Adipose tissue (tissue), 3 donors: ENCODE measurements at regions not wholly inside any gene's neighbourhood (a gene's known extent, or its start where the extent isn't known, plus 50 kb on each side); places are given as distances from the start of the nearest gene placed in this dataset.
"Not testable (repeated sequence)": the region's sequence is repeated elsewhere in the genome, so short reads cannot be mapped to it uniquely, and the experiment has no call there.

ENCODE experiments used
- H3K27ac ChIP-seq: one replicate; pipeline ENCODE4 v1.5.1; 2013; ENCODE audit warnings: low read depth, low read length
- WGBS, 3 donors: extraction: QIAGEN DNeasy Blood & Tissue Kit; methylation state at CpG; one replicate each; pipeline ENCODE4 v1.1.7; 2013; 5-methylcytosine and 5-hydroxymethylcytosine counted together
- donor health status: healthy with polysubstance abuse.
- donor health status: Bipolar disorder and iron deficiency.
- donor health status: healthy.

DNA sequence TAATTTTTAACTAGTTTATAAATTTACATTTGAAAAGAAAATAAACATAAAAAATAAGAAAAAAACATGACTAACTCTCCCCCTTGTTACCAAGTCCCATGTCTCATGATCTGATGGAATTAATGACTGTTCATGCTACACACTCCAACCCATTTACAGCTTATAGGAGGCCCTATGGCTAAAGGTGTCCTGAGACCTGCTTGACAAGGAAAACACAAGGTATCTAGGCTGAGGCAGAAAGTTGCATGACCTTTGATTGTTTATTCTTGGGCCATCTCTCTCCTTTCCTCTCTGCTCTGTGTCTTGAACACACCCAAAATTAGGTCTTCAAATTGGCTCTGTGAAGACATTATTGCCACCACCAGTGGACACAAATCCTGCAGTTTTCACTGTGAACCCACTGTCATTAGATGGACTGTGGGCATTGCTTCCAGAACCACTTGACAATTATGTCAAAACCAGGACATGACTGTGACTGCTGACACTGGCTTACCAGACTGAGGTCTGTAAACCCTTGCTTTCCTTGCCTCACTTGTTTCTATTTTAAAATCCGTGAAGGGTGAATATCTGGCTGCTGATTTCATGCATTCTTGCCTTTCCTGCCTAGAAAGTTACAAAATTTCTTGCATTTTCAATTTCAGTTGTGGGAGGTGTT, 386.5 kb upstream of the SPRY2 start:
- H3K27ac ChIP-seq: no peak overlapping the region
- 35 to 53% (median 47%) methylated on average over 1 of the region's 1 CpG for WGBS, 3 donors

DNA sequence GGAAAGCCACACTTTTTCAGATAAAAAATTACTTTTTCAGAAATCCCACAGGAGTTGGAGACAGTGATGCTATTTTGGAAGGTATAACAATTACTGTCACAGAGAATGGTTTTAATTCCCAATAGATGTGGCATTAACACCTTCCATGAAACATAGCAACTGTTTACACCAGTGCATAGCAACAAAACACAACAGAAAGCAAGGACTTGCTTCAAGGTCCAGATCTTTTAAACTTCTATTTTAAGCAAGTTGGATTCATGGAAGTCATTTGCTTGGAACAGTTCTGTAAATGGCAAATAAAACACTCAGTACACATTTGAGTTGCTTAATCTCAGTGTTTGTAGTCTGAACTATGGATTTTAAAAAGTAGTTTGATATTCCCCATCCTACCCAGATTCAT, 385.9 kb upstream of the SPRY2 start:
- H3K27ac ChIP-seq: no peak overlapping the region

DNA sequence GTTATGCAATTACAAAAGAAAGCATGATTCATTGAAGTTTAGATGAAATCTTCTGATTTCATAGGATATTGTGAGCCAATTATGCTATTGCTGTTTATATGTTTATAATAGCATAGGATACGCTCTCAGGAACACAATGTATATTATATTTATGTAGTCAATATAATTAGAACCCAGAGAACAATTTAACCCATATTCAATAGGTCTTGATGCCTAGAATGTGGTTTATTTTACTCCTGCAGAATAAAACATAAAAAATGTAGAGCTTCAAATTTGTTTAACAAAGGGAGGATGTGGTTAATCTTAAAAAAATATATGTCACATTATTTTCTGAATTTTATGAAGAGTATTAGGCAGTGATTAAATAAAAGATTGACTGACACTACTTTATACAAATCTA, 380.8 kb upstream of the SPRY2 start:
- WGBS, 3 donors: 0 to 48% (median 43%) methylated on average over 1 of the region's 1 CpG
- H3K27ac ChIP-seq: no peak overlapping the region

DNA sequence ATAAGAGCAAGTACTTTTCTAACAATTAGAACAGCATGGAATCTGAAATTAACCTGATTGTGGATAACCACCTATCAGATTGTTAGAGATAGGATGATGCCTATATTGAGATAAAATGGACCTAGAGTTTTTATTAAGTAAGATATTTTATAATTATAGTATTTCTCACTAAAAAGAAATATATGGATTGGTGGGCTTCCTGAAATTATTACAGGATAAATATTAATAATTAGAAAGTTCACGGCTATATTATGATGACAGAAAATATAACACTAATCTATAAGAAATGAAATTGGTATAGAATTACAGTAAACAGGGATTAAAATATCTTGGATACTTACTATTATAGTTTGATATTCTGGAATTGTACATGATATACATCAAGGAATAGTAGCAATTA, 378.0 kb upstream of the SPRY2 start:
- 93 to 100% (median 97%) methylated on average over 1 of the region's 1 CpG for WGBS, 3 donors
- no peak overlapping the region for H3K27ac ChIP-seq

DNA sequence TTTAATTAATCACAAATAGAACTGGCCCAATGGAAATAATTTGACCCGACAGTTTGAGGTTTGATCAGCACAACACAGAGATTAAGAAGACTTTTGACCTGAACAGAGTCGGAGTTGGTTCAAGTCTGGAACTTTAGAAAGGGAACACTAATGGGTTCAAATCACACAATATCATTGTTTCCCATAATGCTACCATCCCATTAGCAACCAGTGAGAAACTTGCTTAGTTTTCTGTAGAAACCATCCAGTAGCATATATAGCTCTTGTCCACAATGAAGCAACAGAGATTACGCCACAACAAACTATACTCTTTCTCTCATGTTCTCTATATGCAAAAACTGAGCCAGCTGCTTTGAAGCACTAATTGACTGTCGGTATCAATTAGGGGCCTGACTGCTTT, 376.9 kb upstream of the SPRY2 start:
- WGBS, 3 donors: 92 to 96% (median 93%) methylated on average over 4 of the region's 4 CpGs
- H3K27ac ChIP-seq: no peak overlapping the region

DNA sequence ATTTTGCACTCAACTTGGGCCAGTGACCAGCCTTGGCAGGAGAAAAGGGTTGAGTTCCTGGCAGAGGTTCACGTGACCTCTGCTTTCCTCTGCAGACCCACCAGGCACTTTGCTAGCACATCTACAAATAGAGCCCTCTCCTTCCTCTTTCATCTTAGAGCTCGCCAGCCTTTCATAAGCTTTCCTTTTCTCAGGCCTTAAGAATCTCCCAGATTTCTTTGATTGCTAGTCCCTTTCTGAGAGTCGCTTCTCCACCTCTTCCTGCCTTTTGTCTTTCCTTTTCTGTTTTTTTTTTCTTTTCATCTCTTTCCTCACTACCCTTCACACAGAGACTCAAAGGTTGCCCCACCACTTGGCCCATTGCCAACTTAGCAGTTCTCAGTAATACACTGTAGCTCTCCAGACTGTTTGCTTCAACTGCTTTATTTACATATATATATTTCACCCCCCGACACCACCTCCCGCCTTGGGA, 375.7 kb upstream of the SPRY2 start:
- 24 to 37% (median 33%) methylated on average over 5 of the region's 5 CpGs for WGBS, 3 donors
- H3K27ac ChIP-seq: no peak overlapping the region

DNA sequence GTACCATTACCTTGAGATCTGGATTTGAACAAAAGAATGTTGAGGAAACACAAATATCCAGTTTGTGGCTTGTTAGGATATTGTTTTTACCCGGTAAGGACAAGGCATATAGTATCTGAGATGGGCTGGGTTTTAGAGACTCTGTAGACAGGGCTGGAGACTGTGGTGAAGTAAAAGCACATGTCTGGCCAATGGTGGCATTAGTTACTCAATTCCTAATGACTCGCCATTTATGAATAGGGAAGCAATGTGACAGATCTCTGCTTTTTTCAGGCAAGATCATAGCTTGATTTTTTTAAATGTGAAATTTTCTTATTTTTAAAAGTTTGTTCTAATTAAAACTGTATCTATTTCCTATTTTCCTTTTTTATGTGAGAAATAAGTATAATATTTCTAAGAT, 371.1 kb upstream of the SPRY2 start:
- 86 to 94% (median 89%) methylated on average over 2 of the region's 2 CpGs for WGBS, 3 donors
- no peak overlapping the region for H3K27ac ChIP-seq

DNA sequence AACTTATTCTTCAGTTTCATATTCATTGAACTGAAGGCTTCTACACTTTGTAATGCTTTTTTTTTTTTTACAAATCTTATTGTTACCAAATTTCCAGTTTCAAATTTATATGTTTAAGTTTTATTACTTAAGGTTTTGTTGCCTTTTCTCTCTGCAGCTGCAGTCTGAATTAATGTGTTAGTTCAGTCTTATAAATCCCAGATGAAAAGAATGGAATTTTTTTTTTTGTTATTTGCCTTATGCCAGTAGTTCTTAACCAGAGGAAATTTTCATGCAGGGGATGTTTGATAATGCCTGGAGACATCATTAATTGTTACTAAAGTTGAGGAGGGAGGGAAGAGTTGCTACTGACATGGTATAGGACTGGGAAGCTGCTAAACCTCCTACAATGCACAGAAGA, 367.9 kb upstream of the SPRY2 start:
- no peak overlapping the region for H3K27ac ChIP-seq

DNA sequence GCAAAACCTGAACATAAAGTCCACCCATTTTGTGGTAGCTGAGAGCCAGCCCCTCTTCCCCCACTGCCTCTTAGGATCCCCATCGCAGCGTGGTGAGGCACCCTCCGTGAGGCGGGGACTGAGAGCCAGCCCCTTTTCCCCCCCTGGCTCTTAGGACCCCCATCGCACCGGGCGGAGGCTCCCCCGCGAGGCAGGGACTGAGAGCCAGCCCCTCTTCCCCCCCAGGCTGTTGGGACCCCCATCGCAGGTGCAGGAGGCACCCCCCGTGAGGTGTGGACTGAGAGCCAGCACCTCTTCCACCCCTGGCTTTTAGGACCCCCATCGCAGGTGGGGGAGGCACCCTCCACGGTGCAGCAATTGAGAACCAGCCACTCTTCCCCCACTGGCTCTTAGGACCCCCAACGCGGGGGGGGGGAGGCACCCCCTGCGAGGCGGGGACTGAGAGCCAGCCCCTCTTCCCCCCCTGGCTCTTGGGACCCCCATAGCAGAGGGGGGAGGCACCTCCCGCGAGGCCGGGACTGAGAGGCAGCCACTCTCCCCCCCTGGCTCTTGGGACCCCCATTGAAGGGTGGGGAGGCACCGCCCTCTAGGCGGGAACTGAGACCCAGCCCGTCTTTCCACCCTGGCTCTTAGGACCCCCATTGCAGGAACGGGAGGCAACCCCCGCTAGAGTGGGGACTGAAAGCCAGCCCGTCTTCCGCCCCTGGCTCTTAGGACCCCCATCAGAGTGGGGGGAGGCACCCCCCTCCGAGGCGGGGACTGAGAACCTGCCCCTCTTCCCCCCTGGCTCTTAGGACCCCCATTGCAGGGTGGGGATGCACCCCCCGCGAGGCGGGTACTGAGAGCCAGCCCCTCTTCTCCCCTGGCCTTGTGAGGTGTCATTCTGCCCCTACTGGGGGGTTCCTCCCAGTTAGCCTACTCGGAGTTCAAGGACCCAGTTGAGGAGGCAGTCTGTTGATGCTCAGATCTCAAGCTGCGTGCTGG, 366.4 kb upstream of the SPRY2 start:
- 94 to 96% (median 95%) methylated on average over 26 to 34 of the region's 34 CpGs for WGBS, 3 donors

DNA sequence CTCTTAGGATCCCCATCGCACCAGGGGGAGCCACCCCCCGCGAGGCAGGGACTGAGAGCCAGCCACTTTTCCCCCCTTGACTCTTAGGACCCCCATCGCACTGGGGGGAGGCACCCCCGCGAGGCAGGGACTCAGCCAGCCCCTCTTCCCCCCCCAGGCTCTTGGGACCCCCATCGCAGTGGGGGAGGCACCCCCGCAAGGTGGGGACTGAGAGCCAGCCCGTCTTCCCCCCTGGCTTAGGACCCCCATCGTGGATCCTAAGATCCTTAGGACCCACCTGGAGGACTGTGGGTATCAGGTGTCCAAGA, 365.2 kb upstream of the SPRY2 start:
- no peak overlapping the region for H3K27ac ChIP-seq
- 95 to 98% (median 96%) methylated on average over 9 to 10 of the region's 10 CpGs for WGBS, 3 donors

More for the DNA sequence above, 366.4 kb upstream of the SPRY2 start:
- H3K27ac ChIP-seq: no peak overlapping the region

DNA sequence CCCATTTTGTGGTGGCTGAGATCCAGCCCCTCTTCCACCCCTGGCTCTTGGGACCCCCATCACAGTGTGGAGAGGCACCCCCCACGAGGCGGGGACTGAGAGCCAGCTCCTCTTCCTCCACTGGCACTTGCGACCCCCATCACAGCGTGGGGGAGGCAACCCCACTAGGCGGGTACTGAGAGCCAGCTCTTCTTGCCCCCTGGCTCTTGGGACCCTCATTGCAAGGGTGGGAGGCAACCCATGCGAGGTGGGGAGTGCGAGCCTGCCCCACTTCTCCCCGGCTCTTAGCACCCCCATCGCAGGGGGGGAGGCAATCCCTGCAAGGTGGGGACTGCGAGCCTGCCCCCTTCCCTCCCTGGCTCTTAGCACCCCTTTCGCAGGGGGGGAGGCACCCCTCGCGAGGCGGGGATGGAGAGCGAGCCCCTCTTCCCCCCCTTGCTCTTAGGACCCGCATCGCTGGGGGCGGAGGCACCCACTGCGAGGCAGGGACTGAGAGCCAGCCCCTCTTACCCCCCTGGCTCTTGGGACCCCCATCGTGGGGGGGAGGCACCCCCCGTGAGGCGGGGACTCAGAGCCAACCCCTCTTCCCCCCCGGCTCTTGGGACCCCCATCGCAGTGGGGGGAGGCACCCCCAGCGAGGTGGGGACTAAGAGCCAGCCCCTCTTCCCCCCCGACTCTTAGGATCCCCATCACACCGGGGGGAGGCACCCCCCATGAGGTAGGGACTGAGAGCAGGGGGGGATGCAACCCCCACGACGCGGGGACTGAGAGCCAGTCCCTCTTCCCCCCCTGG, 364.6 kb upstream of the SPRY2 start:
- WGBS, 3 donors: 93 to 98% (median 95%) methylated on average over 18 to 27 of the region's 30 CpGs
- H3K27ac ChIP-seq: no peak overlapping the region

DNA sequence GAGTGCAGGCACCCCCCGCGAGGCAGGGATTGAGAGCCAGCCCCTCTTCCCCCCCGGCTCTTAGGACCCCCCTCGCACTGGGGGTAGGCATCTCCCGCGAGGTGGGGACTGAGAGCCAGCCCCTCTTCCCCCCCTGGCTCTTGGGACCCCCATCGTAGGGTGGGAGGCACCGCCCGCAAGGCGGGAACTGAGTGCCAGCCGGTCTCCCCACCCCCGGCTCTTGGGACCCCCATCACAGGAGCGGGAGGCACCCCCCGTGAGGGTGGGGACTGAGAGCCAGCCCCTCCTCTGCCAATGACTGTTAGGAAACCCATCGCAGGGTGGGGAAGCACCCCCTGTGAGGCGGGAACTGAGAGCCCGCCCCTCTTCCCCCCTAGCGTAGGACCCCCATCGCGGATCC, 363.4 kb upstream of the SPRY2 start:
- no peak overlapping the region for H3K27ac ChIP-seq
- WGBS, 3 donors: 94 to 98% (median 96%) methylated on average over 19 to 20 of the region's 20 CpGs

DNA sequence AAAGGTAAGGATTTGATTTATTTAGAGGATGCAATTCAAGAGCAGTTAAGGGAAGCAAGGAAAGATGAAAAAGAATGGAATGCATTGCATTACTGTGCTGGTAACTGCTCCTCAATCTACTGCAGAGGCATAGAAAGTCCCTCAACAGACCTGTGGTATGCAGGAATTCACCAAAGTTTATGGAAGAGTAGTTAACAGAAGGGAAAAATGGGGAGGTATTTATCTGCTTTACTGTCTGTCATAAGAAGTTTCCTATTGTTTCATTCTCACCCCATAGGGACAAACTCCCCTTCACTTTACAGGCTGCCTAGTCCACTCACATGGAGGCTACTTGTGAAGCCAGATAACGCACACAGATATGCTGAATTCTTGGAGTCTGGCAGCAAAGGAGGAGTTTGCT, 354.9 kb upstream of the SPRY2 start:
- H3K27ac ChIP-seq: no peak overlapping the region
- 78 to 96% (median 88%) methylated on average over 1 of the region's 1 CpG for WGBS, 3 donors

DNA sequence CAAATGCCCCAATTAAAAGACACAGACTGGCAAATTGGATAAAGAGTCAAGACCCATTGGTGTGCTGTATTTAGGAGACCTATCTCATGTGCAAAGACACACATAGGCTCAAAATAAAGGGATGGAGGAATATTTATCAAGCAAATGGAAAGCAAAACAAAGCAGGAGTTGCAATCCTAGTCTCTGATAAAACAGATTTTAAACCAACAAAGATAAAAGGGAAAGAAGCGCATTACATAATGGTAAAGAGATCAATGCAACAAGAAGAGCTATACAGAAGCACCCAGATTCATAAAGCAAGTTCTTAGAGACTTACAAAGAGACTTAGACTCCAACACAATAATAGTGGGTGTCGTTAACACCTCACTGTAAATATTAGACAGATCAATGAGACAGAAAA, 350.9 kb upstream of the SPRY2 start:
- not testable (repeated sequence) for H3K27ac ChIP-seq
- WGBS, 3 donors: 80 to 96% (median 92%) methylated on average over 2 of the region's 2 CpGs

DNA sequence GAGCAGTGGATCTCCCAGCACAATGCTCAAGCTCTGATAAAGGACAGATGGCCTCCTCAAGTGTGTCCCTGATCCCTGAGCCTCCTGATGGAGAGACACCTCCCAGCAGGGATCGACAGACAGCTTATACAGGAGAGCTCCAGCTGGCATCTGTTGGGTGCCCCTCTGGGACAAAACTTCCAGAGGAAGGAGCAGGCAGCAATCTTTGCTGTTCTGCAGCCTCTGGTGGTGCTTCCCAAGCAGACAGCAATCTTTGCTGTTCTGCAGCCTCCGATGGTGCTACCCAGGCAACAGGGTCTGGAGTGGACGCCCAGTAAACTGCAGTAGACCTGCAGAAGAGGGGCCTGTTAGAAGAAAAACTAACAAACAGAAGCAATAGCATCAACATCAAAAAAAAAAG, 349.3 kb upstream of the SPRY2 start:
- WGBS, 3 donors: 72 to 92% (median 92%) methylated on average over 3 of the region's 3 CpGs
- H3K27ac ChIP-seq: no peak overlapping the region

DNA sequence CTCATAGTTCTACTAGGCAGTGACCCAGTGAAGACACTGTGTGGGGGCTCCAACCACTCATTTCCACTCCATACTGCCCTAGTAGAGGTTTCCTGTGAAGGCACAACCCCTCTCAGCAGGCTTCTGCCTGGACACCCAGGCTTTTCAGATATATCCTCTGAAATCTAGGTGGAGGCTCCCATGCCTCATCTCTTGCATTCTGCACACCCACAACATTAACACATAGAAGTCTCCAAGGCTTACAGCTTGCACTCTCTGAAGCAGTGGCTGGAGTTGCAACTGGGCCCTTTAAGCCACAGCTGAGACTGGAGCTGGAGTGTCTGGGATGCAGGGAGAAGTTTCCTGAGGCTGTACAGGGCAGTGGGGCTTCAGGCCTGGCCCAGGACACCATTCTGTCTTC, 347.7 kb upstream of the SPRY2 start:
- no peak overlapping the region for H3K27ac ChIP-seq

DNA sequence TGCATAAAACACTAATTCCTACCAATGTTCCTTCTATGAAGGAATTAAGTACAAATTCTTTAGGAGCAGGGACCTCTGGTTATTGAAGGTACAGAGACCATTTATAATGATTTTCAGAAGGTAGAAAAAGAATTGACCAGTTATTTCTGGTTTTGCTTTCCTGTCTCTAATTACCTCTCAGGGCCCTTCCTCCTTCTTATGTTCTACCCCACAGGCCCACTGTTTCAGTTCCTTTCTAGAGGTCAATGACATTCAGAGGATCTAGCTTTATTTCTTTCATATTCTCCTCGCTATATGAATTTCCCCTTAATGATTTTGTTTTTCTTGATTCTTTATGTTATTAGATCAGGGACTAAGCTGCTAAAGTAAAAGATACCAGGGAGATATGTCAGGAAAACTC, 345.0 kb upstream of the SPRY2 start:
- WGBS, 3 donors: 74 to 82% (median 81%) methylated on average over 1 of the region's 1 CpG
- H3K27ac ChIP-seq: no peak overlapping the region

DNA sequence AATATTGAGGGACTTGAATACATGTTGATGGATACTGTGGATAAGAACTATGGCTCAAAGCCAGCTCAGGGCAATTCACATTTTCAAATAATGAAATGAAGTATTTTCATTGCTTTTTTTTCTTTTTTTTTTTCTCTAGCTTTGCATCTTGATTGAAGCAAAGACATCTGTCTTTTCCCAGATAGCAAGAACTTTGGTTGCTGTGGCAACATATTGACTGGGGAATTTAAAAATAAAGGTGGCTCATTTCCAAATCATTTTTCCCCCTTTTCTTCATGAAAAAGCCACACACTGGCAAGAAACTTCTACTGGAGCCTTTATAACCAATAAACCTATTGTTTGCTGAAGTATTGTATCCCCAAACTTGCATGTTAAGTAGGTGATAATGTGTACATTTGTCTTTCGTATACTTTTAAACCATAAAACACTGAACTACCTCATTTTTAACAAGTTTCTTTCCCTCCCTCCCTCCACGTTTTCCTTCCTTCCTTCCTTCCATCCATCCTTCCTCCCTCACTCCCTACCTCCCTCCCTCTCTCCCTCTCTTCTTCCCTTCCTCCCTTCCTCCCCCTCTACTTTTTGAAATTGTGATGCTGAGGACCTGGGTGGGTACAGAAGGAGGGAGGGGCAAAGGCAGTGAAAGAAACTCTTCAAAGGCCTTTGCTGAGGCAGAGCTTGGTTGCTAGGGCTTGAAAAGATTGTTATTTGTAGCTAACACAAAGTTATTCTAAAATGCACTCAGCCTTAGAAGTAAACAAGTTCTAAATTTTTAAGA, 343.5 kb upstream of the SPRY2 start:
- H3K27ac ChIP-seq: no peak overlapping the region
- 46 to 80% (median 79%) methylated on average over 2 of the region's 2 CpGs for WGBS, 3 donors
